HG03342 (cell line): ENCODE measurements at regions not wholly inside any gene's neighbourhood (a gene's known extent, or its start where the extent isn't known, plus 50 kb on each side); places are given as distances from the start of the nearest gene placed in this dataset.
"Not testable (repeated sequence)": the region's sequence is repeated elsewhere in the genome, so short reads cannot be mapped to it uniquely, and the experiment has no call there.

Source experiments
- ATAC-seq: cut with Tn5 transposase; IDR thresholded peaks from one replicate; pipeline ENCODE4 v1.9.1; 2021; ENCODE audit warnings: mild to moderate bottlenecking, moderate library complexity; ENCODE audit not compliant: unreplicated experiment

DNA sequence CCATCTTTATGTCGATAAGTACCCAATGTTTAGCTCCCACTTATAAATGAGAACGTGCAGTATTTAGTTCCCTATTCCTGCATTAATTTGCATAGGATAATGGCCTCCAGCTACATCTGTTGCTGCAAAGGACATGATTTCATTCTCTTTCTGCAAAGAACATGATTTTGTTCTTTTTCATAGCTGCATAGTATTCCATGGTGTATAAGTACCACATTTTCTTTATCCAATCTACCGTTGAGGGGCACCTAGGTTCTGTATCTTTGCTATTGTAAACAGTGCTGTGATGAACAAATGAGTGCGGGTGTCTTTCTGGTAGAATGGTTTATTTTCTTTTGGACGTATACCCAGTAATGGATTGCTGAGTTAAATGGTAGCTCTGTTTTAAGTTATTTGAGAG is 63.0 kb downstream of the HLX start:
- no peak for ATAC-seq

GRCh38 chr1:220942914-220943313 is 63.7 kb downstream of the HLX start:
- not testable (repeated sequence) for ATAC-seq

- no peak for ATAC-seq
Measured at GRCh38 chr1:220943319-220943996, 64.2 kb downstream of the HLX start.

- no peak for ATAC-seq
Measured at GRCh38 chr1:220950576-220950975, 71.3 kb downstream of the HLX start.

DNA sequence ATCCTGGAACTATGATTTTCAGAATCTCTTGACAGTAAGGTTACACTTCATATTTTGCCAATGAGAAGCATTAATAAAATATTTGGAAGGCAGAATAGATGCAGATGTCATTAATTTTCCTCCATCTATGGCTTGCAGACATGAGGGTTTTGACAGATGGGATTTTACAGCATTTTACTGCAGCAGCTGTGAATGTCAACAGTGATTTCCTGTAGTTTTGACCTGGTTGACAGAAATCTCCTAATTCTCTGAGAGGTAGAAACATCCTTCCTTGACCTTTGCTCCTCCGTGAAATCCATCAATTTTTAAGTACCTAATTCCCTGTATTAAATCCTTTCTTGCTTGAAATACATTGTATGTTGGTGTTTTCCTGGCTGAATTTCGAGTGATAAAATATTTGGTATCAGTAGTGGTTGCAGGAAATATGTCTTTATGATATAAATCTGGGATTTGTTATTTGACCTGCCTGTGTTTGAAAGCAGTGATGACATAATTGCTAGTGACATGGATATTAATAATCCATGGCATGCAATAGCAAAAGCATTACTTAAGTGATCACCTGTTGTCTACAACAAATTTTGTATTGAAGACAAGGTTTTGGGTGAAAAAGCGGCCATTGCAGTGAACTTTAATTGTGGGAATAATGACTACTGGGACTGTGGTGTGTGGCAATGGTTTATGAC is 73.9 kb downstream of the HLX start:
- no peak for ATAC-seq

- no peak for ATAC-seq
Measured at GRCh38 chr1:220954321-220955075, 75.3 kb downstream of the HLX start.

DNA sequence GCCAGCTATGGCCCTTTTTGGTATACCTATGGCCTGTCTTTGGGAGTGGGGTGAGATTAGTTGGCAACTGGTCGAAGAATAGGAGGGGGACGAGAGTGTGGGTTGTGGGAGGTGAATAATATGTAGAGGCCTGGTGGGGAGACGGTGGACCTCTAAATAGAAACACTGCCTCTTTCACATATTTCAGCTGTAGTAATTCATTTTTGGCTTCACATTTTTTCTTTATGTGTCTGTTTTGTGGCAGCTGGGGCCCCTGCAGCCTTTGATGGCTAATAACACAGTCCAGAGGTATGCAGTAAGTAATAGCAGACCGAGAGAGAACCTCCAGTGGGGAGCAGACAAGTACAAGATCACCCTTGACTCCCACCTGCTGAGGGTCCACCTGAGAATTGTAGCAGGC is 75.9 kb downstream of the HLX start:
- no peak for ATAC-seq

DNA sequence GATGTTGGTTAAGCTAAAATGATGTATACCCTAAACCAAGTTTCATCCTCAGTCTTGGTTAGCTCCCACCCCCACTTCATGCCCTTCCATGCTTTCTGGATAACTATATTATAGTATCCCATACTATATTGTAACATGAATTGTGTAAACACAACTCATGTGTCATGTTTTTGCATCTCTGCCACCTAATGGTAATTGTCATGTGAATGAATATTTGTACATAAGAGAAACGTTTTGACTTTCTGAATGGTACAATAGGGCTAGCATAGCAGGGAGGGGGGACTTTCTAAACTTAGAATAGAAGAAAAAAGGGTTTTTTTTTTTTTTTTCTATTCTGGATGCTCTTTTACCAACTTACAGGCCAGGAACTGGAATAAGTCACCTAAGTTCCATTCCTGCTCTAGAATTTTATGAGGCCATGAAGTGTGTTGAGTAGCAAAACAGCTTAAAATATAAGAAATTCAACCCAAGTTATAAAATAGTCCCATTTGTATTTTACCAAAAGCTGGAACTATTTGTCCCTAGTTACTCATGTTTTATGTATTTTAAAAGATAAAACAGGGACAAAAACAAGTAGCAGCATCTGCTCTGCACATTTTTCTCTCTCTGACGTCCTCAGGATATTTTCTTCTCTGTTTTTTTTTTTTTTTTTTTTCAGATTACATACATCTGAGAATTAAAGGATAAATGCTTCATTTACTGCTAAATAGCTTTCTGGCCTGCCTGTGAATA is 77.4 kb downstream of the HLX start:
- ATAC-seq = no peak

DNA sequence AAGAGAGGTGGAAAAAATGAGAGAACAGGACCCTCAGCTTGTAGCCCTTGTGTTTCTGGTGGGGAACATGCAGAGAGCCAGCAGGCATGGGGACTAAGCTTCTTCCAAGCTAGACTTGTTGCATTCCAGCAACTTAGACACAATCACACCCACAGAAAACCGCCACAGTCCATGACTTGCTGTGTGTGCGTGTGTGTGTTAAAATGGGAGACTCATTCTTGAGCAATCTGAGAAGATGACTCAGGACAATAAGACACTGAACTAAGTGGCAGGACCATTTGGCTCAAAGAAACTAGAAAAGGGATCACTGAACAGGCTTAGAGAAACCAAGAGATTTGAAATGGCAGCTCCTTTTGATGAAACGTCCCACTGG is 78.0 kb downstream of the HLX start:
- ATAC-seq = no peak

DNA sequence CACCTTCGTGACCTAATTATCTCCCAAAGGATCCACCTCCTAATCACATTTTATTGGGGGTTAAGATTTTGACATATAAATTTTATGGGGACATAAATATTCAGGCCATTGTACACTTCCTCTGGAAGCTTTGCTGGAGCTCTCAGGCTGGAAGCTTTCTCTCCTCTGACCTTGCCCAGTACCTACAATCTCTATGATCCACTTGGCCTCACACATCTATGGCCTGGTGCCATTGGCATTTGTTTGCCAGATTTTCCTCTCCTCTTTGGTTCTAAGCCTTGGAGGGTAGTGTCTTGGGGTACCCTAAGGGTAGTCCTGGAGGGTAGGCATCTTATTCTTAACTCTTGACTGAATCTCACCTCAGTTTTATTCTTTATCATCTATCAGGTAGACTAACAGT is 79.0 kb downstream of the HLX start:
- ATAC-seq = no peak

GRCh38 chr1:220962031-220962751 is 82.9 kb downstream of the HLX start:
- ATAC-seq = no peak

DNA sequence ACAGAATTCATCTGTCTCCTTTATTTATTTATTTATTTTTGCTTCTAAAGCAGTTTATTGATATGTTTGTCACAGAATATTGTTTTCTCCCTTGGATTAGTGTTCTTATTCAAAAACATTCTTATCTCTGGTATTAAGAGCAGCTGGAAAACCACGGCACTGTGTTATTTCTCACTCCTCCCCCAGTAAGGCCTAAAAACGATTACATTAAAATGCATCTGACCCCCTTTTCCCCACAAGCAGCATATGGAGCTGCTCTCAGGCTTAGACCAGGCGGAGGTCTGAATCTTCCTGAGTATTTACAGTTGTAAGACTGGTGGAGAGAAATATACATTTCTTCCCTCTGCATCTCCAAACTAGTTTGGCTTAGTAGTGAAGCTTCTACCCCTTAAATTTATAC is 86.8 kb downstream of the HLX start:
- no peak for ATAC-seq

- no peak for ATAC-seq
Measured at GRCh38 chr1:220966473-220966872, 87.2 kb downstream of the HLX start.

GRCh38 chr1:220966881-220967611 is 87.8 kb downstream of the HLX start:
- ATAC-seq = no peak

GRCh38 chr1:220967911-220968310 is 88.7 kb downstream of the HLX start:
- ATAC-seq = no peak

DNA sequence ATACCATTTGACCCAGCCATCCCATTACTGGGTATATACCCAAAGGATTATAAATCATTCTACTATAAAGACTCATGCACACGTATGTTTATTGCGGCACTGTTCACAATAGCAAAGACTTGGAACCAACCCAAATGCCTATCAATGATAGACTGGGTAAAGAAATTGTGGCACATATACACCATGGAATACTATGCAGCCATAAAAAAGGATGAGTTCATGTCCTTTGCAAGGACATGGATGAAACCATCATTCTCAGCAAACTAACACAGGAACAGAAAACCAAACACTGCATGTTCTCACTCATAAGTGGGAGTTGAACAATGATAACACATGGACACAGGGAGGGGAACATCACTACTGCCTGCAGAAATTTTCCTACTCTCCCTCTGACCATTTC is 90.0 kb downstream of the HLX start:
- ATAC-seq = not testable (repeated sequence)

- no peak for ATAC-seq
Measured at GRCh38 chr1:220970311-220970710, 91.1 kb downstream of the HLX start.

- ATAC-seq = no peak
Measured at GRCh38 chr1:220971221-220971620, 92.0 kb downstream of the HLX start.

DNA sequence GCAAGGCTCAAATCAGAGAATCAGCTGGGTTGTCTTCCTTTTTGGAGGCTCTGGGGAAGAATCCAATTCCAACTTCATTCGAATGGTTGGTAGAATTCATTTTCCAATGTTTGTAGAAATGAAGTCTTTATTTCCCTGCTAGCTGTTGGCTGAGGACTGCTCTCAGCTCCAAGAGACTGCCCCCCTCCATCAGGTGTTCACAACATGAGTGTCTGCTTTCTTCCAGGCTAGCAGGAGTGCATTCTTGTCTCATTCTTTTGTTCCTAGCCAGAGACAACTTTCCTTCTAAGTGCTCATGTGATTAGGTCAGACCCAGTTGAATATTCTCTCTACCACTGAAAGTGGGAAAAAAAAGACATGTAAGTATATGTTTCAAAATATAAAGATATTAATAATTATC is 95.2 kb downstream of the HLX start:
- ATAC-seq = no peak

DNA sequence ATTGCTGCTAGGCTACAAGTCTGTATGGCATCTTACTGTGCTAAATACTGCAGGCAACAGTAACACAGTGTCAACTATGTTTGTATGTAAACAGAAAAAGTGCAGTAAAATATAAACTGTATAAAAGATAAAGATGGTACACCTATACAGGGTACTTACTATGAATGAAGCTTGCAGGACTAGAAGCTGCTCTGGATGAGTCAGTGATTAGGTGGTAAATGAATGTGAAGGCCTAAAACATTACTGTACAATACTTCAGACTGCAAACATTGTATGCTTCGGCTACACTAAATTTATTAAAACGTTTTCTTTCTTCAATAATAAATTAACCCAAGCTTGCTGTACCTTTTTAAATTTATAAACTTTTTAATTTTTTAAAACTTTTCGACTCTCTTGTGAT is 97.1 kb downstream of the HLX start:
- no peak for ATAC-seq
